WTC11 (cell line): ENCODE measurements at regions not wholly inside any gene's neighbourhood (a gene's known extent, or its start where the extent isn't known, plus 50 kb on each side); places are given as distances from the start of the nearest gene placed in this dataset.

Experiments used
- ATAC-seq: fragments of 200-7000 bp; cut with Tn5 transposase; 2 replicates; pipeline ENCODE4 v1.10.0; 2021; ENCODE audit warnings: mild to moderate bottlenecking, moderate library complexity
- CTCF ChIA-PET: fragments of 300-600 bp; sonication (Branson Sonifier 250); formaldehyde crosslinking; loops from one replicate; lab custom pipeline; 2021; ENCODE audit warnings: antibody characterized with exemption; lab: Charles Lee
- POLR2A ChIA-PET: fragments of 350-600 bp; sonication (Branson Sonifier 250); formaldehyde crosslinking; loops from one replicate; lab custom pipeline; 2021; ENCODE audit warnings: antibody characterized with exemption; lab: Charles Lee
- DNase-seq: peaks from one replicate; pipeline ENCODE4 v3.0.0; 2021; ENCODE audit warnings: low spot score
- H3K27ac Mint-ChIP-seq: 2 replicates; pipeline ENCODE4 v1.8.0; 2021; ENCODE audit warnings: mixed read lengths
- H3K27me3 Mint-ChIP-seq: 2 replicates; pipeline ENCODE4 v1.8.0; 2021; ENCODE audit warnings: low read depth, mild to moderate bottlenecking, moderate library complexity, mixed read lengths
- H3K36me3 Mint-ChIP-seq: 2 replicates; pipeline ENCODE4 v1.8.0; 2021; ENCODE audit warnings: mixed read lengths
- H3K4me1 Mint-ChIP-seq: 2 replicates; pipeline ENCODE4 v1.8.0; 2022; ENCODE audit warnings: mixed read lengths
- H3K4me3 Mint-ChIP-seq: 2 replicates; pipeline ENCODE4 v1.8.0; 2021; ENCODE audit warnings: mild to moderate bottlenecking, moderate library complexity, mixed read lengths
- H3K9me3 Mint-ChIP-seq: 2 replicates; pipeline ENCODE4 v1.8.0; 2021; ENCODE audit warnings: mixed read lengths
- ATF1 ChIP-seq: sonication (generic); formaldehyde crosslinking; IDR thresholded peaks from 2 replicates; pipeline ENCODE4 v1.8.1; 2023; ENCODE audit warnings: mild to moderate bottlenecking, moderate library complexity, missing genetic modification reagents
- CBFB ChIP-seq: sonication (generic); formaldehyde crosslinking; IDR thresholded peaks from 2 replicates; pipeline ENCODE4 v1.8.1; 2022; ENCODE audit warnings: mild to moderate bottlenecking, low read depth, missing genetic modification reagents
- CREM ChIP-seq: sonication (generic); formaldehyde crosslinking; IDR thresholded peaks from 2 replicates; pipeline ENCODE4 v1.8.1; 2022; ENCODE audit warnings: mild to moderate bottlenecking, missing genetic modification reagents, moderate library complexity
- ELF4 ChIP-seq: sonication (generic); formaldehyde crosslinking; IDR thresholded peaks from 2 replicates; pipeline ENCODE4 v1.8.1; 2022; ENCODE audit warnings: low read depth, mild to moderate bottlenecking, moderate library complexity, missing genetic modification reagents
- FOXP1 ChIP-seq: sonication (generic); formaldehyde crosslinking; IDR thresholded peaks from 2 replicates; pipeline ENCODE4 v1.8.0; 2022; ENCODE audit warnings: missing genetic modification reagents, mild to moderate bottlenecking, moderate library complexity, borderline replicate concordance
- GABPB1 ChIP-seq: sonication (generic); formaldehyde crosslinking; IDR thresholded peaks from 2 replicates; pipeline ENCODE4 v1.8.1; 2023; ENCODE audit warnings: mild to moderate bottlenecking, missing genetic modification reagents
- GRHL2 ChIP-seq: fragments of 250-450 bp; sonication (Bioruptor Pico); IDR thresholded peaks from 2 replicates; pipeline ENCODE4 v1.8.0; 2022; ENCODE audit warnings: mild to moderate bottlenecking, moderate library complexity; ENCODE audit not compliant: insufficient replicate concordance, severe bottlenecking
- KAT7 ChIP-seq: sonication (generic); formaldehyde crosslinking; IDR thresholded peaks from 2 replicates; pipeline ENCODE4 v1.8.1; 2023; ENCODE audit warnings: missing genetic modification reagents, mild to moderate bottlenecking, borderline replicate concordance
- MXD4 ChIP-seq: fragments of 250-450 bp; sonication (Bioruptor Pico); IDR thresholded peaks from 2 replicates; pipeline ENCODE4 v1.8.0; 2021; ENCODE audit warnings: mild to moderate bottlenecking, moderate library complexity, borderline replicate concordance
- NFATC4 ChIP-seq: fragments of 250-450 bp; sonication (Bioruptor Pico); IDR thresholded peaks from 2 replicates; pipeline ENCODE4 v1.9.0; 2021; ENCODE audit warnings: mild to moderate bottlenecking
- NFYB ChIP-seq: sonication (generic); formaldehyde crosslinking; conservative IDR thresholded peaks from 2 replicates; pipeline ENCODE4 v1.8.0; 2022; ENCODE audit warnings: low read depth, missing genetic modification reagents
- PRRX2 ChIP-seq: fragments of 250-450 bp; sonication (Bioruptor Pico); IDR thresholded peaks from 2 replicates; pipeline ENCODE4 v1.8.0; 2021; ENCODE audit warnings: mild to moderate bottlenecking
- SOX15 ChIP-seq: fragments of 250-450 bp; sonication (Bioruptor Pico); IDR thresholded peaks from 2 replicates; pipeline ENCODE4 v1.9.0; 2021; ENCODE audit warnings: mild to moderate bottlenecking
- ZNF219 ChIP-seq: sonication (generic); formaldehyde crosslinking; IDR thresholded peaks from 2 replicates; pipeline ENCODE4 v1.8.0; 2023; ENCODE audit warnings: missing genetic modification reagents, mild to moderate bottlenecking, borderline replicate concordance
- ZNF263 ChIP-seq: sonication (generic); formaldehyde crosslinking; IDR thresholded peaks from 2 replicates; pipeline ENCODE4 v1.8.1; 2022; ENCODE audit warnings: low read depth, mild to moderate bottlenecking, moderate library complexity, missing genetic modification reagents
- TF ChIP-seq, protein P1 (sequence below): fragments of 200-600 bp; IDR thresholded peaks from 2 replicates; pipeline ENCODE4 v1.8.0; 2022; ENCODE audit warnings: antibody characterized with exemption
- TF ChIP-seq, protein P2 (sequence below): fragments of 250-450 bp; sonication (Bioruptor Pico); IDR thresholded peaks from 2 replicates; pipeline ENCODE4 v1.9.0; 2021; ENCODE audit warnings: mild to moderate bottlenecking
- TF ChIP-seq, protein P3 (sequence below): sonication (generic); formaldehyde crosslinking; IDR thresholded peaks from 2 replicates; pipeline ENCODE4 v1.8.1; 2022; ENCODE audit warnings: mild to moderate bottlenecking, missing genetic modification reagents, moderate library complexity, borderline replicate concordance
- TF ChIP-seq, protein P4 (sequence below): sonication (generic); formaldehyde crosslinking; conservative IDR thresholded peaks from 2 replicates; pipeline ENCODE4 v1.8.1; 2023; ENCODE audit warnings: mild to moderate bottlenecking, low read depth, missing genetic modification reagents, moderate library complexity
- TF ChIP-seq, protein P5 (sequence below): sonication (generic); formaldehyde crosslinking; IDR thresholded peaks from 2 replicates; pipeline ENCODE4 v1.8.0; 2022; ENCODE audit warnings: mild to moderate bottlenecking, missing genetic modification reagents
- TF ChIP-seq, protein P6 (sequence below): sonication (generic); formaldehyde crosslinking; IDR thresholded peaks from 2 replicates; pipeline ENCODE4 v1.8.0; 2022; ENCODE audit warnings: missing genetic modification reagents

DNA sequence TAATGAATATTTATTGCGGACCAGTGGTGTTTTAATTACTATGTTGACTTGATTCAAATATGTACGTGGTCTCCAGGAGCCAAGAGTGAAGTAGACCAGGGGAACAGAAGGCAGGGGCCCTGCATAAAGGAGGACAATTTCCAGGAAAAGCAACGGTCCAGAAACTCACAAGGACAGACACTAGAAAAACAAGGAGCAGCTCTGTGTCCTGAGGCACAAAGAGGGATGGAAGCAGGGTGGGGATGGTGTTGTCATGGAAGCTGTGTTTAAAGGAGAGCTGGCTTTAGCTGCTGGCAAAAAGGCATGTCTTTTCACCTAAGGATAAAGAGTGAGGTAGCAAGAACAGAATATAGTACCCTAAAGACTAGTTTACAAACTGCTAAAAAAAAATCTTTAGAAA lies 254.1 kb upstream of the TENM3 start:
- TF ChIP-seq, protein P1, sequence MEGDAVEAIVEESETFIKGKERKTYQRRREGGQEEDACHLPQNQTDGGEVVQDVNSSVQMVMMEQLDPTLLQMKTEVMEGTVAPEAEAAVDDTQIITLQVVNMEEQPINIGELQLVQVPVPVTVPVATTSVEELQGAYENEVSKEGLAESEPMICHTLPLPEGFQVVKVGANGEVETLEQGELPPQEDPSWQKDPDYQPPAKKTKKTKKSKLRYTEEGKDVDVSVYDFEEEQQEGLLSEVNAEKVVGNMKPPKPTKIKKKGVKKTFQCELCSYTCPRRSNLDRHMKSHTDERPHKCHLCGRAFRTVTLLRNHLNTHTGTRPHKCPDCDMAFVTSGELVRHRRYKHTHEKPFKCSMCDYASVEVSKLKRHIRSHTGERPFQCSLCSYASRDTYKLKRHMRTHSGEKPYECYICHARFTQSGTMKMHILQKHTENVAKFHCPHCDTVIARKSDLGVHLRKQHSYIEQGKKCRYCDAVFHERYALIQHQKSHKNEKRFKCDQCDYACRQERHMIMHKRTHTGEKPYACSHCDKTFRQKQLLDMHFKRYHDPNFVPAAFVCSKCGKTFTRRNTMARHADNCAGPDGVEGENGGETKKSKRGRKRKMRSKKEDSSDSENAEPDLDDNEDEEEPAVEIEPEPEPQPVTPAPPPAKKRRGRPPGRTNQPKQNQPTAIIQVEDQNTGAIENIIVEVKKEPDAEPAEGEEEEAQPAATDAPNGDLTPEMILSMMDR: no peak
- TF ChIP-seq ELF4 (CRISPR knock-in tag): no peak
- no peak for TF ChIP-seq NFYB
- TF ChIP-seq, protein P2, sequence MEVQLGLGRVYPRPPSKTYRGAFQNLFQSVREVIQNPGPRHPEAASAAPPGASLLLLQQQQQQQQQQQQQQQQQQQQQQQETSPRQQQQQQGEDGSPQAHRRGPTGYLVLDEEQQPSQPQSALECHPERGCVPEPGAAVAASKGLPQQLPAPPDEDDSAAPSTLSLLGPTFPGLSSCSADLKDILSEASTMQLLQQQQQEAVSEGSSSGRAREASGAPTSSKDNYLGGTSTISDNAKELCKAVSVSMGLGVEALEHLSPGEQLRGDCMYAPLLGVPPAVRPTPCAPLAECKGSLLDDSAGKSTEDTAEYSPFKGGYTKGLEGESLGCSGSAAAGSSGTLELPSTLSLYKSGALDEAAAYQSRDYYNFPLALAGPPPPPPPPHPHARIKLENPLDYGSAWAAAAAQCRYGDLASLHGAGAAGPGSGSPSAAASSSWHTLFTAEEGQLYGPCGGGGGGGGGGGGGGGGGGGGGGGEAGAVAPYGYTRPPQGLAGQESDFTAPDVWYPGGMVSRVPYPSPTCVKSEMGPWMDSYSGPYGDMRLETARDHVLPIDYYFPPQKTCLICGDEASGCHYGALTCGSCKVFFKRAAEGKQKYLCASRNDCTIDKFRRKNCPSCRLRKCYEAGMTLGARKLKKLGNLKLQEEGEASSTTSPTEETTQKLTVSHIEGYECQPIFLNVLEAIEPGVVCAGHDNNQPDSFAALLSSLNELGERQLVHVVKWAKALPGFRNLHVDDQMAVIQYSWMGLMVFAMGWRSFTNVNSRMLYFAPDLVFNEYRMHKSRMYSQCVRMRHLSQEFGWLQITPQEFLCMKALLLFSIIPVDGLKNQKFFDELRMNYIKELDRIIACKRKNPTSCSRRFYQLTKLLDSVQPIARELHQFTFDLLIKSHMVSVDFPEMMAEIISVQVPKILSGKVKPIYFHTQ (CRISPR knock-in tag): no peak
- TF ChIP-seq GRHL2 (CRISPR knock-in tag): no peak
- TF ChIP-seq ZNF263 (CRISPR knock-in tag): no peak
- TF ChIP-seq PRRX2 (CRISPR knock-in tag): no peak
- TF ChIP-seq FOXP1 (CRISPR knock-in tag): no peak
- no peak for TF ChIP-seq CREM (CRISPR knock-in tag)
- no peak for TF ChIP-seq CBFB (CRISPR knock-in tag)
- TF ChIP-seq, protein P3, sequence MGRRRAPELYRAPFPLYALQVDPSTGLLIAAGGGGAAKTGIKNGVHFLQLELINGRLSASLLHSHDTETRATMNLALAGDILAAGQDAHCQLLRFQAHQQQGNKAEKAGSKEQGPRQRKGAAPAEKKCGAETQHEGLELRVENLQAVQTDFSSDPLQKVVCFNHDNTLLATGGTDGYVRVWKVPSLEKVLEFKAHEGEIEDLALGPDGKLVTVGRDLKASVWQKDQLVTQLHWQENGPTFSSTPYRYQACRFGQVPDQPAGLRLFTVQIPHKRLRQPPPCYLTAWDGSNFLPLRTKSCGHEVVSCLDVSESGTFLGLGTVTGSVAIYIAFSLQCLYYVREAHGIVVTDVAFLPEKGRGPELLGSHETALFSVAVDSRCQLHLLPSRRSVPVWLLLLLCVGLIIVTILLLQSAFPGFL (CRISPR knock-in tag): no peak
- no peak for TF ChIP-seq KAT7
- no peak for TF ChIP-seq GABPB1
- TF ChIP-seq, protein P4, sequence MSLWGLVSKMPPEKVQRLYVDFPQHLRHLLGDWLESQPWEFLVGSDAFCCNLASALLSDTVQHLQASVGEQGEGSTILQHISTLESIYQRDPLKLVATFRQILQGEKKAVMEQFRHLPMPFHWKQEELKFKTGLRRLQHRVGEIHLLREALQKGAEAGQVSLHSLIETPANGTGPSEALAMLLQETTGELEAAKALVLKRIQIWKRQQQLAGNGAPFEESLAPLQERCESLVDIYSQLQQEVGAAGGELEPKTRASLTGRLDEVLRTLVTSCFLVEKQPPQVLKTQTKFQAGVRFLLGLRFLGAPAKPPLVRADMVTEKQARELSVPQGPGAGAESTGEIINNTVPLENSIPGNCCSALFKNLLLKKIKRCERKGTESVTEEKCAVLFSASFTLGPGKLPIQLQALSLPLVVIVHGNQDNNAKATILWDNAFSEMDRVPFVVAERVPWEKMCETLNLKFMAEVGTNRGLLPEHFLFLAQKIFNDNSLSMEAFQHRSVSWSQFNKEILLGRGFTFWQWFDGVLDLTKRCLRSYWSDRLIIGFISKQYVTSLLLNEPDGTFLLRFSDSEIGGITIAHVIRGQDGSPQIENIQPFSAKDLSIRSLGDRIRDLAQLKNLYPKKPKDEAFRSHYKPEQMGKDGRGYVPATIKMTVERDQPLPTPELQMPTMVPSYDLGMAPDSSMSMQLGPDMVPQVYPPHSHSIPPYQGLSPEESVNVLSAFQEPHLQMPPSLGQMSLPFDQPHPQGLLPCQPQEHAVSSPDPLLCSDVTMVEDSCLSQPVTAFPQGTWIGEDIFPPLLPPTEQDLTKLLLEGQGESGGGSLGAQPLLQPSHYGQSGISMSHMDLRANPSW (CRISPR knock-in tag): no peak
- H3K9me3 Mint-ChIP-seq: no peaks in the 10 kb centered on the region
- ATAC-seq: no peak
- H3K27ac Mint-ChIP-seq: no peak overlapping the region
- ChIA-PET POLR2A (no interaction called here), CTCF (no interaction called here)
- H3K36me3 Mint-ChIP-seq: no peaks in the 10 kb centered on the region
- no peak overlapping the region for H3K4me3 Mint-ChIP-seq
- no peaks in the 10 kb centered on the region for H3K27me3 Mint-ChIP-seq
- no peak for DNase-seq
- H3K4me1 Mint-ChIP-seq: peaks cover 28% of the 10 kb centered on the region

DNA sequence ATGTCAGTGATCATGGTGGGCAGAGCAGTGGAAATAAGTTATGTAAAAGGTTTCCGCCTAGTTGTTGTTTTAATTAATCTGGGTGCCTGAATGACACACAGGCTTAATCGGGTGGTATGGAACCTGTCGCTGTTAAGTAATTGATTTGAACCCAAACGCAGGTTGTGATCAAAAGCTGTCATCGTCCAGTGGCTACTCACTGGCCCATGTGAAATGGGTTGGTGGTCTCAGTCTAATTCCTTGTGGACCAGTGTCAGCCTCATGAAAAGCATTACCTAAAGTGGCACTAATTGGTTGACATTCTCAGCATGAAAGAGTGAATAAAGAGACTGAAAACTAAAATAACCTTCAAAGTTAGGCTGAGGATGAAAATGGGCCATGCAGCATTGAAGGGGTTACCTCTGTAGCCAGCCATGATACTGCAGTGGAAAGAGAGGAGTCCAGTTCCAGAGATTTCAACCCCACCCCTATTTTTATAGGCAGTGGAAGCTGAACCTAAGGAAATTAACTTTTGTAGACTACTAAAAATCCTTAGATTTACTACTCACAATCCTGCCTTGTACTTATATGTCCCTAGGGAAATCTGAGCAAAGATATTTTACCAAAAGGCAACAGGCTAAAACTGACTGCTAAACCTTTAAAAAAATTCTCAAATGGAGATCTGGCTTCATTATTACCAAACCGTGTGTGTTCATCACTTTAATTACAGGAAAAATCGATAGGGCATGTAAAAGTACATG lies 251.7 kb upstream of the TENM3 start:
- ChIA-PET CTCF (no interaction called here), POLR2A (no interaction called here)
- Mint-ChIP-seq H3K9me3 (no peaks in the 10 kb centered on the region), H3K27me3 (no peaks in the 10 kb centered on the region), H3K36me3 (no peaks in the 10 kb centered on the region), H3K4me3 (no peak overlapping the region), H3K27ac (peak overlapping the region; percentile 25; the same call in 1 of the 2 replicates), H3K4me1 (peaks cover 16% of the 10 kb centered on the region)
- ATAC-seq (no peak), DNase-seq (no peak)
- TF ChIP-seq, protein P5, sequence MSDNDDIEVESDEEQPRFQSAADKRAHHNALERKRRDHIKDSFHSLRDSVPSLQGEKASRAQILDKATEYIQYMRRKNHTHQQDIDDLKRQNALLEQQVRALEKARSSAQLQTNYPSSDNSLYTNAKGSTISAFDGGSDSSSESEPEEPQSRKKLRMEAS (CRISPR knock-in tag): no peak
- TF ChIP-seq GABPB1: no peak
- no peak for TF ChIP-seq MXD4
- TF ChIP-seq, protein P6, sequence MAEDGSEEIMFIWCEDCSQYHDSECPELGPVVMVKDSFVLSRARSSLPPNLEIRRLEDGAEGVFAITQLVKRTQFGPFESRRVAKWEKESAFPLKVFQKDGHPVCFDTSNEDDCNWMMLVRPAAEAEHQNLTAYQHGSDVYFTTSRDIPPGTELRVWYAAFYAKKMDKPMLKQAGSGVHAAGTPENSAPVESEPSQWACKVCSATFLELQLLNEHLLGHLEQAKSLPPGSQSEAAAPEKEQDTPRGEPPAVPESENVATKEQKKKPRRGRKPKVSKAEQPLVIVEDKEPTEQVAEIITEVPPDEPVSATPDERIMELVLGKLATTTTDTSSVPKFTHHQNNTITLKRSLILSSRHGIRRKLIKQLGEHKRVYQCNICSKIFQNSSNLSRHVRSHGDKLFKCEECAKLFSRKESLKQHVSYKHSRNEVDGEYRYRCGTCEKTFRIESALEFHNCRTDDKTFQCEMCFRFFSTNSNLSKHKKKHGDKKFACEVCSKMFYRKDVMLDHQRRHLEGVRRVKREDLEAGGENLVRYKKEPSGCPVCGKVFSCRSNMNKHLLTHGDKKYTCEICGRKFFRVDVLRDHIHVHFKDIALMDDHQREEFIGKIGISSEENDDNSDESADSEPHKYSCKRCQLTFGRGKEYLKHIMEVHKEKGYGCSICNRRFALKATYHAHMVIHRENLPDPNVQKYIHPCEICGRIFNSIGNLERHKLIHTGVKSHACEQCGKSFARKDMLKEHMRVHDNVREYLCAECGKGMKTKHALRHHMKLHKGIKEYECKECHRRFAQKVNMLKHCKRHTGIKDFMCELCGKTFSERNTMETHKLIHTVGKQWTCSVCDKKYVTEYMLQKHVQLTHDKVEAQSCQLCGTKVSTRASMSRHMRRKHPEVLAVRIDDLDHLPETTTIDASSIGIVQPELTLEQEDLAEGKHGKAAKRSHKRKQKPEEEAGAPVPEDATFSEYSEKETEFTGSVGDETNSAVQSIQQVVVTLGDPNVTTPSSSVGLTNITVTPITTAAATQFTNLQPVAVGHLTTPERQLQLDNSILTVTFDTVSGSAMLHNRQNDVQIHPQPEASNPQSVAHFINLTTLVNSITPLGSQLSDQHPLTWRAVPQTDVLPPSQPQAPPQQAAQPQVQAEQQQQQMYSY (CRISPR knock-in tag): no peak
- no peak for TF ChIP-seq SOX15 (CRISPR knock-in tag)
- no peak for TF ChIP-seq ZNF219 (CRISPR knock-in tag)
- no peak for TF ChIP-seq ATF1 (CRISPR knock-in tag)
- no peak for TF ChIP-seq NFATC4 (CRISPR knock-in tag)
- no peak for TF ChIP-seq ELF4 (CRISPR knock-in tag)
